GM19455 (cell line): ENCODE measurements at regions not wholly inside any gene's neighbourhood (a gene's known extent, or its start where the extent isn't known, plus 50 kb on each side); places are given as distances from the start of the nearest gene placed in this dataset.

ENCODE experiments used
- ATAC-seq: cut with Tn5 transposase; IDR thresholded peaks from one replicate; pipeline ENCODE4 v1.9.1; 2021; ENCODE audit not compliant: unreplicated experiment

- no peak for ATAC-seq
Measured at GRCh38 chr12:125355614-125356013, 290.4 kb downstream of the AACS start.

GRCh38 chr12:125356111-125356510, 290.9 kb downstream of the AACS start:
- no peak for ATAC-seq

- ATAC-seq = no peak
Measured at GRCh38 chr12:125357561-125357960, 292.3 kb downstream of the AACS start.

- no peak for ATAC-seq
Measured at GRCh38 chr12:125360540-125360939, 295.3 kb downstream of the AACS start.

GRCh38 chr12:125371033-125371432, 305.8 kb downstream of the AACS start:
- no peak for ATAC-seq

GRCh38 chr12:125372085-125372484, 306.9 kb downstream of the AACS start:
- no peak for ATAC-seq

- no peak for ATAC-seq
Measured at GRCh38 chr12:125373375-125373774, 308.1 kb downstream of the AACS start.

- no peak for ATAC-seq
Measured at GRCh38 chr12:125376422-125376821, 311.2 kb downstream of the AACS start.

GRCh38 chr12:125377093-125377492, 311.9 kb downstream of the AACS start:
- no peak for ATAC-seq

GRCh38 chr12:125381373-125381772, 316.1 kb downstream of the AACS start:
- no peak for ATAC-seq

GRCh38 chr12:125382926-125383325, 317.7 kb downstream of the AACS start:
- no peak for ATAC-seq

GRCh38 chr12:125386652-125387051, 321.4 kb downstream of the AACS start:
- ATAC-seq = no peak

GRCh38 chr12:125387206-125387605, 322.0 kb downstream of the AACS start:
- no peak for ATAC-seq

- ATAC-seq = no peak
Measured at GRCh38 chr12:125389061-125389697, 323.9 kb downstream of the AACS start.

- ATAC-seq = no peak
Measured at GRCh38 chr12:125393569-125393968, 328.3 kb downstream of the AACS start.

GRCh38 chr12:125395583-125396215, 330.5 kb downstream of the AACS start:
- ATAC-seq = no peak

GRCh38 chr12:125399489-125399888, 334.3 kb downstream of the AACS start:
- ATAC-seq = no peak

- no peak for ATAC-seq
Measured at GRCh38 chr12:125402874-125403789, 337.9 kb downstream of the AACS start.

GRCh38 chr12:125403843-125404242, 338.6 kb downstream of the AACS start:
- ATAC-seq = no peak

GRCh38 chr12:125406131-125406530, 340.9 kb downstream of the AACS start:
- peak; percentile 61 for ATAC-seq

GRCh38 chr12:125408718-125409117, 343.5 kb downstream of the AACS start:
- no peak for ATAC-seq

GRCh38 chr12:125412506-125412905, 347.3 kb downstream of the AACS start:
- no peak for ATAC-seq
